NCI-H1092 (cell line): ENCODE measurements at regions not wholly inside any gene's neighbourhood (a gene's known extent, or its start where the extent isn't known, plus 50 kb on each side); places are given as distances from the start of the nearest gene placed in this dataset.
"Not testable (repeated sequence)": the region's sequence is repeated elsewhere in the genome, so short reads cannot be mapped to it uniquely, and the experiment has no call there.

ENCODE experiments used
- DNase-seq: peaks from one replicate; lab custom pipeline; 2025; lab: John Stamatoyannopoulos, UW

DNA sequence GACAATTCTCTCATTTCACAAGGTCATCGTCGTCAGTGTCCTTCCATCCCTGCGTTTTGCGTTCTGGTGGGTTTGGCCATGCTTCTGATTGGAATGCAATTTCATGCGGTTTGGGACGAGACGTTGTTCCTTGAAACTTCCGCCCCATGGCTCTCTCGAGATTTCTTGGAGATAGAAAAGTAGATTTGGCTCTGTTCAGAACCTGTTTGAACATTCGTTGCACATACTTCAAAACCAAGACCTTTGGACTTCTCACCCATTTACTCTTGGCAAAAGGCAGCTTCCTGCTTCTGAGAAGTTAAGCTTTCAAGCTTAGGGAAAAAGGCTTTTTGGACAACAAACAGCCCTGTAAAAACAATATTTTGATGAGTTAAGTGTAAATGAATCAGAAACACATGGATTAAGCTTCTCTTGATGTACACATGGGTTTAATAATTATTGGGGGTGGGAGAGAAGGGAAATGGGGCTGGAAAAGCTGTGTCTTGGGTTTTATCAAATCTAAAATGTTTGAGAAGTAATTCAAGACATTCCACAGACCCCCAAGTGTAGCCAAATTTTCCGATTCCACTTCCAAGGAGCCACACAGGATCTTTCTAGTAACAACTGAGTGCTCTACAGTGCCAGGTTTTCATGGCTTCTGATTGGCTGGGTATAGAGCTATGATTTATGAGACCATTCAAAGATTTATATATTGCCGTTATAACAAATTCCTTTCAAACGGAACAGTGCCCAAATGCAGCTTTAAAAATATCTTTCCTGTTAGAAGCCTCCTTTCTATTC lies 467.2 kb downstream of the MED13L start:
- no peak for DNase-seq

DNA sequence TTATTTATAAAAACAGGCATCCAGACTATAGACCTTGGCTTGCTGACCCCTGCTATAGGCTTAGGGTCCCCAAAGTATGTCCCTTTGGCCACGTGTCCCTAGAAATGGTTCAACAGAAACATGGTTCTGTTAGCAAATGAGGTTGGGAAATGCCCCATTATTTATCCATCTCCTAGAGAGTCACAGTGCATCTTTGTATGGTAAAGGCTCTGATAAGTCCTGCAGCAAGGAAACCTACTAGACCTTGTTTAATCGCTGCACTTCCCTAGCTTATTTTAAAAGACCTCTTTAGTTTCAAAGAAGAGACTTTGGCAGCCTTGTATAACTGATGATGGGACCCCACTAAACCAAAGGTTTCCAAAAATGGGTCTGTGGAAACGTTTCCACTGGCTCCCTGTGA lies 471.5 kb downstream of the MED13L start:
- DNase-seq: no peak

DNA sequence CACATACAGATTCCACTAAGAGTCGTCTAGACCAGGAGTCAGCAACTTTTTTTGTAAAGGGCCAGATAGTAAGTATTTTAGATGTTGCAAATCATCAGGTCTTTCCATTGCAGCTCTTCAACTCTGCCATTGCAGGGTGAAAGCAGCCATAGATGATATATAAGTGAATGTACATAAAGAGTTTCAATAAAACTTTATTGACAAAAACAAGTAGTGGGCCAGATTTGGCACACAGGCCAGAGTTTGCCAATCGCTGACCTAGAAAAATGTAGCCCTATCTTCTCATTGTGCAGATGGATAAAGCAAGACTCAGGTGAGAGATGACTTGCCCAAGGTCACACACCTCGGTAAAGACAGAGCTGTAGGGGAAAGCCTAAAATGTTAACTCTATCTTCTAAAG lies 474.7 kb downstream of the MED13L start:
- DNase-seq: no peak

DNA sequence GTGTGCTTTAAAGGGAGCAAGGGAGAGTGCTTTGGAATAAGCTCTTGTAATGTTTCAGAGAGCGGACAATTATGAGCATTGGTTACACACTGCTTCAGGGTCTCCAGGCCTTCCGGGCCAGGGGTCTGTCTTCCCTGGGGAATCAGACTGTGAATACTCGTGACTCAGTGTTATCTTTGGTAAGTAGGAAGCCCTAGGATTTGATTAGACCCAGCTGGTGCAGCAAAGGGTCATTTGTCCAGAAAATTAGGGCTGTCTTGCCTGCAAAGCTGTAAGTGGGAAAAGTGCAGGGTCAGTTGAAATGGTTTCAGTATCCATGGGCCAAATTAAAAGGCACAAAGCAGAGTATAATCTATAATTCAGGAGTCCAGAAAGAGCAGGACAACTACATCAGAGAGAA lies 475.6 kb downstream of the MED13L start:
- DNase-seq: no peak

DNA sequence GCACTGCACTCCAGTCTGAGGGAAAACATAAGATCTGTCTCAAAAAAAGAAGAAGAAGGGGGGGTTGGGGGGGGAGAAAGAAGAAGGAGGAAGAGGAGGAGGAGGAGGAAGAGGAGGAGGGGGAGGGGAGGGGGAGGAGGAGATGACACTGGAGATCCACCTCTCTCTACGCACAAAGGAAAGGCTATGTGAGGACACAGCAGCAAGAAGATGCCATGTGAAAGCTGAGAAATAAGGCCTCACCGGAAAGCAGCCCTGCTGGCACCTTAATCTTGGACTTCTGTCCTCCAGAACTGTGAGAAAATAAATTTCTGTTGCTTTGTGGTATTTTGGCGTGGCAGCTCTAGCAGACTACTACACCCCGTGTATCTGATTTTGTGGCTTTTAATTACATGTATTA lies 477.9 kb downstream of the MED13L start:
- DNase-seq: no peak

DNA sequence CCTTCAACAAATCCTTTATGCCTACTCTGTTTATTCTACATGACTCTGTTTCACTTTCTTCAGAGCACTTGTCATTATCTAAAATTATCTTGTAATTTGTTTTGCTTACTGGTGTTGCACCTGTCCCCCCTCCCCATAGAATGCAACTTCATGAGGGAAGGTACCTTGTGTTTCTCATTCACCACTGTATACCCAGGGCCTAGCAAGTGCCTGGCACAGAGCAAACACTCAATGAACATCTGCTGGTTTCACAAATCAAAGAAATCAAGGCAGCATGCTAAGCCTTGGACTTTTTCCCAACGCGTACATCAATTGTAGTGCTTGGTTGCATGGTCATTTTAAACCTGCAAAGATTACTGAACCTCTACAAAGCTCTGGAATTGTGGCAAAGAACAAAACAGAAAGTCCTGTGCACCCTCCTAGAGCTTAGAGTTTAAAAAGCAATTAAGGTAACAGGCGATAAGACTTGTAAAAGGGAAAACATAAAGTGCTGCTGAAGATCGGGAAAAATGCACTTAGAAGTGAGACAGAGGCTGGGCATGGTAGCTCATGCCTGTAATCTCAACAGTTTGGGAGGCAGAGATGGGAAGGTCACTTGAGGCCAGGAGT lies 479.1 kb downstream of the MED13L start:
- DNase-seq: peak; percentile 26

DNA sequence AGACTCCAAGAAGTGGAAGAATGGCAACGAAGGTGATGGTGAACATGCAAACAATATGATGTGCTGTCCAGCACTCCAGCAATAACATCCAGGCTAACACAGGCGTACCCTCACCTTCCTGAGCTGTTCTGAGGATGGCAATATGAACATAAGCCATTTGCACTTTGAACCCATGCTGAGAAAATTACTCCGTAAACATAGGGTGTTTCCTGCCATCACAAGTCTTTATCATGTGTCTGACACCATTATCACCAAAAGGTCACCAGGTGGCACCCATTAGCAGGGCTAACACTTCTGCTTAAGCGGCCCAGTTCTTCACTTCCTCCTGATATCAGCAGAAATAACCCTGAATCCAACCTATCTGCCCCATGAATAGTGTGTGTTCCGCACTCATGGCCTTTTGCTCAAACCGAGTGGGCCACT lies 482.8 kb downstream of the MED13L start:
- DNase-seq: no peak

DNA sequence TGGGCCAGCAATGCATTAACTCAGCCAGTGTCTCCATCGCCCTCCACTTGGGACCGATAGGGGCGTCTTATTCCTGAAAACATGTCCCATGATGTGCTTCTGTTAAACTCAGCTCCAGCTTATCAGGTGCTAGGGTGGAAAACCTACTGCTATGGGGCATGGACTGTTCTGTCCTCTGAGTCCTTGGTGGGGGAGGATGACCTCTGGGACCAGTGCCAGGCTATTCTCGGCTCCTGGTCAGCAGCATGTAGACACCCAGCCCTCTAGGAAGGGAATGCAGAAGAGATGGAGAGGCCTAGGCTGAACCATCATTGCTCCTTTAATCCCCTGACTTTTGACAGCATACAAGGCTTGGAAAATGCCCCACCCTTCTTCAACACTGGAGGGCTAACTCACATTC lies 486.2 kb downstream of the MED13L start:
- no peak for DNase-seq

DNA sequence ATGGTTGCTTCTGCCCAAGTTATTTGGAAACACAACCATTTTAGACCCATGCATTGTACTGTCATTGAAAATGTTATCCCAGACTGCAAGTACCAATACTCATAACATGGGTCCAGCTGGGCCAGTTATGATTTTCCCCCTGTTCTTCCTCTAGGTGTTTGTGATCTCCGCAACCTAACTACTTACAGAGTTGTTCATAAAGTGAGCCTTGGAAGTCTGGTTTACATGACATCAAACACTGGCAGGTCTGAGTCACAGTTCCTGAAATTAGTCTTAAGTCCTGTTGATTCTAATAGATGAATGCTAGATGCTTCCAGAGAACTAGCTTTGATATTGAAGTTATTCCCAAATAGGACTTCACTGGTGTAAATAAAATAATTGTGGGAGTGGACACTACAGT lies 487.0 kb downstream of the MED13L start:
- no peak for DNase-seq

DNA sequence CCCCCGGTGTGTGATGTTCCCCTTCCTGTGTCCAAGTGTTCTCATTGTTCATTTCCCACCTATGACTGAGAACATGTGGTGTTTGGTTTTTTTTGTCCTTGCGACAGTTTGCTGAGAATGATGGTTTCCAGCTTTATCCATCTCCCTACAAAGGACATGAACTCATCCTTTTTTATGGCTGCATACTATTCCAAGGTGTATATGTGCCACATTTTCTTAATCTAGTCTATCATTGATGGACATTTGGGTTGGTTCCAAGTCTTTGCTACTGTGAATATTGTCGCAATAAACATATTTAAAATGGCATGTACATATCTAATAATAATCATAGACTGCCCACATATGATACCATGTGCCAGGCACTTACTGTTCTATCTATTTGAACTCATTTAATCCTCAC lies 491.0 kb downstream of the MED13L start:
- DNase-seq: not testable (repeated sequence)

DNA sequence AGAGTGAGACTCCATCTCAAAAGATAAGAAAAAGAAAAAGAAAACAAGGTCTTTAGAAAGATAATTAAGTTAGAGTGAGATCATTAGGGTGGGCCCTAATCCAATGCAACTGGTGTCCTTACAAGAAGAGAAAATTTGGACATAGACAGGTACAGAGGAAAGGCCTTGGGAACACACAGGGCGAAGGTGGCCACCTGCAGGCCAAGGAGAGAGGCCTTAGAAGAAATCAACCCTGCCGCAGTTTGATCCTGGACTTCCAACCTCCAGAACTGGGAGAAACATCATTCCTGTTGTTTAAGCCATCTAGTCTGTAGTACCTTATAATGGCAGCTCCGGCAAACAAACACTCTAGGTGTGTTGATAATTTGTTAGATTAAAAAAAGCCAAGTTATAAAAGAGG lies 491.9 kb downstream of the MED13L start:
- DNase-seq: no peak

DNA sequence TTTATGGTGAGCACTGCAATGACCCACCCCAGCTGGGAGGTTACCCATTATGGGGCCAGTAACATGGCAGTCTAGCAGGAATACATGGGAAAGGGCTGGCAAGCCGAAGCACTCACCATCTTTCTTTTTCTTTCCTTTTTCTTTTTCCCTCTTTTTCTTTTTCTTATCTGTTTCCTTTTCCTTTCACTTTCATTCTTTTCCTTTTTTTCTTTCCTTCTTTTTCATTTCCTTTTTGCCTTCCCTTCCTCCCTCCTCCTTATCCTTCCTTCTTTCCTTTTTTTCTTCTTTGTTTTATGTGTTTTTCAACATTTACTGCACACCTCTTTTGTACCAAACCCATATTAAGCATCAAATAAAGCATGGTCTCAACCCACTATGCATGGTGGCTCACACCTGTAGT lies 501.1 kb downstream of the MED13L start:
- DNase-seq: no peak

DNA sequence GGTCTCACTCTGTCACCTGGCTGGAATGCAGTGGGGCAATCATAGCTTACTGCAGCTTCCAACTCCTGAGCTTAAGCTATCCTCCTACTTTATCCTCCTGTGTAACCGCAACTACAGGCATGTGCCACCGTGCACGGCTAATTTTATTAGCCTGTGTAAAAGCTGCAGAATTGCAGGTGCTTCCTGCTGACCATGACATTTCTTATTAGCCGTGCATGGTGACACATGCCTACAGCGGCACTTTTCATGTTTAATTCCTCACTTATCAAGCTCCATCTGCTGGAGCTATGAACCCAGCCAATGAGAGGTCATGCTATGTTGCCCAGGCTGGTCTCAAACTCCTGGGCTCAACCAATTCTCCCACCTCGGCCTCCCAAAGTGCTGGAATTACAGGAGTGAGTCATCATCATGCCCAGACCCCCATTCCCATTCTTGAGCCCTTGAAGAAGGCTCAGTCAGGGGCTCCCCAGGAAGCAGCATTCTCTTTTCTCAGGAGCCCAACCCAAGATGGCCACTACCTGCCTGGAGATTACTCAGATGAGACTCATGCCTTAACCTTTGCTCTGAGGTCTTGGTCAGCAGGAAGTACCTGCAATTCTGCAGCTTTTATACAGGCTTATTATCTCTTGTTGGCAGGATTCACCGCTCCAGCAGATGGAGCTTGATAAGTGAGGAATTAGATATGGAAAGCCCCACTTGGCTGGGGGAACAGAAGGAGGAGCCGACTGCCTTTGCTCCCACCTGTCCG lies 503.2 kb downstream of the MED13L start:
- DNase-seq: no peak

DNA sequence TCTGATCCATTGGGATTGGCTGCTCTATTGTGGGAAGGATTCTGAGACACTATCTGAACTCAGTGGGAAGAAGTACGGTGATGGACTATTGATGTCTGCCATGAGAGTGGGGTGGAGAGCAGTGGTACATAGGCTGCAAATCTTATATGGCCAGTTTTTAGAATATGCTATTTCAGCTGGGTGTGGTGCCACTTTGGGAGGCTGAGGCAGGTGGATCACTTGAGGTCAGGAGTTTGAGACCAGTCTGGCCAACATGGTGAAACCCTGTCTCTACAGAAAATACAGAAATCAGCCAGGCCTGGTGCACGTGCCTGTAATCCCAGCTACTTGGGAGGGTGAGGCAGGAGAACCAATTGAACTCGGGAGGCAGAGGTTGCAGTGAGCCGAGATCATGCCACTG lies 505.9 kb downstream of the MED13L start:
- DNase-seq: no peak

DNA sequence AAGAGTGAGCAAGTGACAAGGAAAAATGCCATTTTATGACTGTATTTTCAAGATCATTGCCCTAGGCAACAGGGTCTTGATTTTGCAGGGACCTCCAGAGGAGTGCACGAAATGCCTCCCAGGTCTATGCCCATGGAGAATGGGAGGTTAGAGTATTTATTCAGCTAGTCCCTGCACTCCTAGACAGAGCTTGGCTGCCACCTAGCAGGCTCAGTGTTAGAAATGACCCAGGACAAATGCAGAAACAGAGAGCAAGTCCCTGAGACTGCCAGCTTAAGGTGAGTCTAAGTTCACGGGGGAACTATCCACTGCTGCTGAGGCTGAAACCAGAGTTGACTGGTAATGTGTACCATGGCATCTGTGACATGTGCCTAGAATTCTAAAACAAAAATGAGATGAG lies 506.4 kb downstream of the MED13L start:
- no peak for DNase-seq

DNA sequence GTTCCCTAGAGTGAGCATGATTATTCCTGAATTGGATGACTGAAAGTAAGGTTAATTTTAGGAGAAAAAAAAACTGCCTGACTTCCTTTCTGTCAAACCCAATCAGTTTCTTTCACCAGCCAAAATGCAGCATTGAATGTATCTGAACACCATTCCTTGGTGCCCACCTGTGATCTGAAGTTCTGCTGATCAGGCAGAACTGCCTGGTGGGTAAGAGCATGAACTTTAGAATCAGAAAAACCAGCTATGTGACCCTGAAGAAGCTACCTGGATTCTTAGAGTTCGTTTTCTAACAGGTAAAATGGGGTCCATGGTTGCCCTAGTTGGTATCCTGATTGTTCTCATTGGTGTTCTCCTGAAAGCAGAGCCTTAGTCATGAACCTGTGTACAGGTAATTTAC lies 506.9 kb downstream of the MED13L start:
- no peak for DNase-seq

DNA sequence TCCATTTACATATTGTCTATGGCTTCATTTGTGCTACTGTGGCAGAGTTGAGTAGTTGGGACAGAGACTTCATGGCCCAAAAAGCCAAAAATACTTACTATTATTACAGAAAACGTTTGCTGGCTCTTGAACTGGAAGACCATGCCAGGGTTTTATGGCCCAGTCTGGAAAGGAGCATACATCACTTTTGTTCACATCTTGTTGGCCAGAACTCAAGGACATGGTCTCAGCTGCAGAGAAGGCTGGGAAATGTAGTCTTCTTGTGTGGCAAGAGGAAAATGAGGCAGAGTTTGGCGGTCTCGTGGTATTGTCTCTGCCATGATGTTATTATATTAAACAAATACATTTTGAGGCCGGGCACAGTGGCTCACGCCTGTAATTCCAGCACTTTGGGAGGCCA lies 509.6 kb downstream of the MED13L start:
- no peak for DNase-seq

DNA sequence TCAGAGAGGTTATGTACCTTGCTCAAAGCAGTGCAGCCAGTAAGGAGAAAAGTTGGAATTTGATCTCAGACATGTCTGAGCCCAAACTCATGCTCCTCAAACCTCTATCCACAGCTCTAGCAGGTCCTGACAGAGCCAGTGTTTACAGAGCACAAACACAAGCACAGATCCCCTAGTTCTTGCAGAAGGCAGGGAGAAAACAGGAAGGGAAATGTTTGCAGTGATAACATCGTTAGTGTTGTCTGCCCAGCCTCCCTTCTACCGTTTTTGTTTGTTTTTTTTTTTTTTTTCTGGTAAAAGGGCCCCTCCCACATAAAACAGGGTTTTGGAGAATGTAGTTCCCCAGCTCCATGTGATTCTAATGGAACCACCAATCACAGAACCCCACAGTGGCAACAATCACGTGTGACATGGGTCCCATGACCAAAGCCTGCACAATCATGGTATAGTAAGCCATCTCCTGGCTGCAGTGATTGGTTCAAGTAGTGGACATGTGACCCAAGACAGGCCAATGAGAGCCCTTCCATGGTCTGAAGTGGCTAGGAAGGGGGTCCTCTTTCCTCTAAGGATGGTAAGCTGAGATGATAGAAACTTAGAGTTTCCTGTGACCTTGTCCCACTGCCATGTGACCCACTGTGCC lies 513.4 kb downstream of the MED13L start:
- DNase-seq: no peak

DNA sequence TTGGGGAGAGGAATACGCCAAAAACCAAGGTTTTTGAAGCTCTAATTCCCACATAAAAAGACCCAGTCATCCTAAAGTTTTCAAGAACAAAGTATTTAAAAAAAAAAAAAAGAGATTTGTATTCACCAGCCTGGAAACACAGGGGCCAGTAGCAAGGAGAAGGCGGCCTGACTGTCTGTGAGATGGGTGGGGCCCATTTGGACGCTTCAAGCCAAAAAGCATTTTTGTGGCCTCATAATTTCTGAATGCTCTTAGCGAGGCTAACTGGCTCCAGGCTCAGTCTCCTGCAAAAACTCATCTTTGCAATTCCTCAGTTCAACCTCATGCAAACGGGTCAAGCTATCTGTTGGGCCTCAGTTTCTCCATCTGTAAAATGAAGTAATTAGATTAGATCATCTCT lies 514.1 kb downstream of the MED13L start:
- no peak for DNase-seq

DNA sequence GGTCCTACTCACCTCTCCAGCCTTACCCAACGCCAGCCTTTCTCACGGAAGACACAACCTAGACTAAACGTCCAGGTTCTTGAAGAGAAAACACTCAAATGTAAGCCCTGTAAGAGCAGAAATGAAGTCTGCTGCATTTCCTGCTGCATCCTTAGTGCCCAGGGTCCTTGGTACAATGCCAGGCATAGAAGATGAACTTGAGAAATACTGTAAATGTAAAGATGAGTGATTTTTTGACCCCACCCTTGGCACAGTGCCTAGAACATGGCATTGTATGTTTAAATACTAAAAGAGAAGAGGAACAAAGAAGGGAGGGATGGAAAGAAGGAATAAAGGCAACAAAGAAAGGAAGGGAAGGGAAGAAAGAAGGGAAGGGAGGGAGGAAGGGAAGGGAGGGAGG lies 514.6 kb downstream of the MED13L start:
- DNase-seq: no peak

DNA sequence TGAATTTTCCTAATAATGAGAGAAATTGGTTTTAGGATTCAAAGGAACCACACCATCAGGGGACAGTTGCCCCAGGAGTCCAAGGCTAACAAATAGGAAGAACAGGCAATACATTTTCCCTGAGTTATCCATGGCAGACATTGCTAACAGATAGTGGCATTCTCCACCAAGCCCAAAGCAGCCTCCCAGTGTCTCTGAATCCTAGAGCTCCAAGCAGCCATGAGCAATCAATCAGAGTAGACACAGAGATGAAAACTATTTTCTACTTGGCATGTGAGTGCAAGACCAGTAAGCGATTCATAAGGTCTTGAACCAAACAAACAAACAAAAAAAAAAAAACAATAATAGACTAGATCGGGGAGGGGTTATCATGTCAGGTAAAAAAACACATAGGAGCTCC lies 515.7 kb downstream of the MED13L start:
- no peak for DNase-seq

DNA sequence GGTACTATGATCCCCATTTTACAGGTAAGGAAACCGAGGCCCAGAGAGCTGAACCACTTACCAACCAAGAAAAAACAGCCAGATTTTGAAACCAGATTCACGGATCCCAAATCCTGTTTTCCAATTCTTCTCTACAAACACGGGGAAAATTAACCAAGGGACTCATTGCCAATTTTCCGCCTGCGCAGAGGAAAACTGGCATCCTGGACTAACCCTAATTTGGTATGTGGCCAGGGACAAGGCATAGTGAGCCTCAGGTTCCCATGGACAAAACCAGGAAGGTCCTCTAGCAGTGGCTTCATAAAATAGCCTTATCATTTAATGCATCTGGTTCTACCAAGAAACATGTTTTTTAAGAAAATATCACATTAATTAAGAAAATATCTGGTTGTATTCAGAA lies 517.3 kb downstream of the MED13L start:
- no peak for DNase-seq
